PC-9 (cell line): ENCODE measurements at regions not wholly inside any gene's neighbourhood (a gene's known extent, or its start where the extent isn't known, plus 50 kb on each side); places are given as distances from the start of the nearest gene placed in this dataset.

Source experiments
- EZH2 ChIP-seq: fragments of 200-600 bp; sonication (generic); IDR thresholded peaks from 2 replicates; pipeline ENCODE4 v1.8.0; 2017; ENCODE audit warnings: antibody characterized with exemption, low read depth
- TF ChIP-seq, protein P1 (sequence below): fragments of 200-600 bp; sonication (generic); conservative IDR thresholded peaks from 2 replicates; pipeline ENCODE4 v1.6.1; 2017; ENCODE audit warnings: mixed run types, antibody characterized with exemption, mild to moderate bottlenecking, moderate library complexity

DNA sequence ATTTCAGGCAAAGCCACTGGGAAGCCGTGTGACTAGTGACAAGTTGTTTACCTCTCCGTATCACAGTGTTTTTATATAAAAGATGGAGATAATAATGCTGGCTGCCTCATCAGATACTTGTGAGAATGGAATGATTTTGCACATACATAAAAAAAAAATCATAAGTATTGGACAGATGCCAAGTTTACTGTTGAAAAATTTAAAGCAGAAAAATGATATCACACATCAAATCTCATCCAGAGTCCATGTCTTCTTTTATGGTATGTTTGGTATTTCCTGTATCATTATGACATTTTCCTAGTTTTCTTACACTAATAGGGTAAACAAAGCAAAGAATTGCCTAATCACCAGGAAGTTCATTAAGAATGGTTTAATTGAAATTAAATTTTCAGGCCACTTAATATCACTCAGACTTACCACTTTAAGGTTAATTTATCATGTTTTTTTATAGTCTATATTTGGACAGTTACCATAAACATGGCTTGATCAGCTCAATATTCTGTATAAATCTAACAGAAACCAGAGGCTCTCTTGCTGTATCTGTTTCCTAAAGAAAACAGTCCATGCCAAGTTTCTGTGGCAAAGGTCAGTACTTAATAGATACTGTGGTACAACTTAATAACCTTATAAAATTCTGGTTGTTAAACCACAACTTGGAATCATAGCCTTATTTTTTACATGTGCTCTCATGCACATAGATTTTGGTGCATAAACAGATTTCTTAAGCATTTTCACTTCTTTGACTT lies 656.5 kb upstream of the RIOK2 start:
- TF ChIP-seq, protein P1, sequence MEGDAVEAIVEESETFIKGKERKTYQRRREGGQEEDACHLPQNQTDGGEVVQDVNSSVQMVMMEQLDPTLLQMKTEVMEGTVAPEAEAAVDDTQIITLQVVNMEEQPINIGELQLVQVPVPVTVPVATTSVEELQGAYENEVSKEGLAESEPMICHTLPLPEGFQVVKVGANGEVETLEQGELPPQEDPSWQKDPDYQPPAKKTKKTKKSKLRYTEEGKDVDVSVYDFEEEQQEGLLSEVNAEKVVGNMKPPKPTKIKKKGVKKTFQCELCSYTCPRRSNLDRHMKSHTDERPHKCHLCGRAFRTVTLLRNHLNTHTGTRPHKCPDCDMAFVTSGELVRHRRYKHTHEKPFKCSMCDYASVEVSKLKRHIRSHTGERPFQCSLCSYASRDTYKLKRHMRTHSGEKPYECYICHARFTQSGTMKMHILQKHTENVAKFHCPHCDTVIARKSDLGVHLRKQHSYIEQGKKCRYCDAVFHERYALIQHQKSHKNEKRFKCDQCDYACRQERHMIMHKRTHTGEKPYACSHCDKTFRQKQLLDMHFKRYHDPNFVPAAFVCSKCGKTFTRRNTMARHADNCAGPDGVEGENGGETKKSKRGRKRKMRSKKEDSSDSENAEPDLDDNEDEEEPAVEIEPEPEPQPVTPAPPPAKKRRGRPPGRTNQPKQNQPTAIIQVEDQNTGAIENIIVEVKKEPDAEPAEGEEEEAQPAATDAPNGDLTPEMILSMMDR: no peak
- no peak for TF ChIP-seq EZH2
